ENCODE measurements at regions not wholly inside any gene's neighbourhood (a gene's known extent, or its start where the extent isn't known, plus 50 kb on each side); places are given as distances from the start of the nearest gene placed in this dataset.
"Not testable (repeated sequence)": the region's sequence is repeated elsewhere in the genome, so short reads cannot be mapped to it uniquely, and the experiment has no call there.

GRCh38 chr3:147699175-147699838 is 290.1 kb downstream of the ZIC1 start:
- Histone ChIP-seq H3K27me3 (ENCODE audit: control insufficient read depth in 5 of 5, insufficient read depth in 4 of 5, low read length in 5 of 5) (no peaks in the 10 kb centered on the region), H3K36me3 (ENCODE audit: control insufficient read depth in 5 of 5, insufficient read depth in 5 of 5, low read length in 5 of 5) (no peaks in the 10 kb centered on the region), H3K27ac (ENCODE audit: low read depth, low read length) (no peak overlapping the region), H3K4me3 (ENCODE audit: low read depth in 1 of 5, low read length in 5 of 5) (no peak overlapping the region), H3K9ac (ENCODE audit: low read length in 5 of 5) (no peak overlapping the region), H3K4me1 (ENCODE audit: control insufficient read depth in 5 of 5, insufficient read depth in 5 of 5, low read length in 5 of 5) (no peaks in the 10 kb centered on the region), H3K9me3 (ENCODE audit: control insufficient read depth in 5 of 5, low read length in 5 of 5) (no peaks in the 10 kb centered on the region)

- Histone ChIP-seq H3K9me3 (ENCODE audit: control insufficient read depth in 5 of 5, low read length in 5 of 5) (no peaks in the 10 kb centered on the region), H3K4me3 (ENCODE audit: low read depth in 1 of 5, low read length in 5 of 5) (no peak overlapping the region), H3K27ac (ENCODE audit: low read depth, low read length) (no peak overlapping the region), H3K36me3 (ENCODE audit: control insufficient read depth in 5 of 5, insufficient read depth in 5 of 5, low read length in 5 of 5) (no peaks in the 10 kb centered on the region), H3K9ac (ENCODE audit: low read length in 5 of 5) (no peak overlapping the region), H3K27me3 (ENCODE audit: control insufficient read depth in 5 of 5, insufficient read depth in 4 of 5, low read length in 5 of 5) (no peaks in the 10 kb centered on the region), H3K4me1 (ENCODE audit: control insufficient read depth in 5 of 5, insufficient read depth in 5 of 5, low read length in 5 of 5) (no peaks in the 10 kb centered on the region)
Measured at GRCh38 chr3:147701195-147701594, 292.0 kb downstream of the ZIC1 start.

GRCh38 chr3:147702509-147702908 is 293.3 kb downstream of the ZIC1 start:
- Histone ChIP-seq H3K9ac (ENCODE audit: low read length in 5 of 5) (no peak overlapping the region), H3K27me3 (ENCODE audit: control insufficient read depth in 5 of 5, insufficient read depth in 4 of 5, low read length in 5 of 5) (no peaks in the 10 kb centered on the region), H3K27ac (ENCODE audit: low read depth, low read length) (no peak overlapping the region), H3K36me3 (ENCODE audit: control insufficient read depth in 5 of 5, insufficient read depth in 5 of 5, low read length in 5 of 5) (no peaks in the 10 kb centered on the region), H3K4me3 (ENCODE audit: low read depth in 1 of 5, low read length in 5 of 5) (no peak overlapping the region), H3K9me3 (ENCODE audit: control insufficient read depth in 5 of 5, low read length in 5 of 5) (no peaks in the 10 kb centered on the region), H3K4me1 (ENCODE audit: control insufficient read depth in 5 of 5, insufficient read depth in 5 of 5, low read length in 5 of 5) (no peaks in the 10 kb centered on the region)

- H3K27me3 ChIP-seq (ENCODE audit: control insufficient read depth in 5 of 5, insufficient read depth in 4 of 5, low read length in 5 of 5), result no peaks in the 10 kb centered on the region
- no peaks in the 10 kb centered on the region for H3K36me3 ChIP-seq (ENCODE audit: control insufficient read depth in 5 of 5, insufficient read depth in 5 of 5, low read length in 5 of 5)
- no peaks in the 10 kb centered on the region for H3K4me1 ChIP-seq (ENCODE audit: control insufficient read depth in 5 of 5, insufficient read depth in 5 of 5, low read length in 5 of 5)
- H3K9me3 ChIP-seq (ENCODE audit: control insufficient read depth in 5 of 5, low read length in 5 of 5), result no peaks in the 10 kb centered on the region
- H3K9ac ChIP-seq (ENCODE audit: low read length in 5 of 5), result no peak overlapping the region
- no peak overlapping the region for H3K27ac ChIP-seq (ENCODE audit: low read depth, low read length)
- no peak overlapping the region for H3K4me3 ChIP-seq (ENCODE audit: low read depth in 1 of 5, low read length in 5 of 5)
Measured at GRCh38 chr3:147705651-147706051, 296.5 kb downstream of the ZIC1 start.

GRCh38 chr3:147710753-147711152 is 301.6 kb downstream of the ZIC1 start:
- not testable (repeated sequence) for H3K9me3 ChIP-seq (ENCODE audit: control insufficient read depth in 5 of 5, low read length in 5 of 5); H3K27me3 ChIP-seq (ENCODE audit: control insufficient read depth in 5 of 5, insufficient read depth in 4 of 5, low read length in 5 of 5); H3K9ac ChIP-seq (ENCODE audit: low read length in 5 of 5); H3K36me3 ChIP-seq (ENCODE audit: control insufficient read depth in 5 of 5, insufficient read depth in 5 of 5, low read length in 5 of 5); H3K27ac ChIP-seq (ENCODE audit: low read depth, low read length); H3K4me3 ChIP-seq (ENCODE audit: low read depth in 1 of 5, low read length in 5 of 5); H3K4me1 ChIP-seq (ENCODE audit: control insufficient read depth in 5 of 5, insufficient read depth in 5 of 5, low read length in 5 of 5)

GRCh38 chr3:147712357-147712756 is 303.2 kb downstream of the ZIC1 start:
- no peaks in the 10 kb centered on the region for H3K36me3 ChIP-seq (ENCODE audit: control insufficient read depth in 5 of 5, insufficient read depth in 5 of 5, low read length in 5 of 5)
- H3K4me1 ChIP-seq (ENCODE audit: control insufficient read depth in 5 of 5, insufficient read depth in 5 of 5, low read length in 5 of 5), result peaks cover 0 to 5% (median 0%) of the 10 kb centered on the region in 5 donors
- no peak overlapping the region for H3K9ac ChIP-seq (ENCODE audit: low read length in 5 of 5)
- H3K27ac ChIP-seq (ENCODE audit: low read depth, low read length), result no peak overlapping the region
- no peak overlapping the region for H3K4me3 ChIP-seq (ENCODE audit: low read depth in 1 of 5, low read length in 5 of 5)
- H3K9me3 ChIP-seq (ENCODE audit: control insufficient read depth in 5 of 5, low read length in 5 of 5), result no peaks in the 10 kb centered on the region
- no peaks in the 10 kb centered on the region for H3K27me3 ChIP-seq (ENCODE audit: control insufficient read depth in 5 of 5, insufficient read depth in 4 of 5, low read length in 5 of 5)

- H3K4me1 ChIP-seq (ENCODE audit: control insufficient read depth in 5 of 5, insufficient read depth in 5 of 5, low read length in 5 of 5); H3K9me3 ChIP-seq (ENCODE audit: control insufficient read depth in 5 of 5, low read length in 5 of 5); H3K27ac ChIP-seq (ENCODE audit: low read depth, low read length); H3K4me3 ChIP-seq (ENCODE audit: low read depth in 1 of 5, low read length in 5 of 5); H3K27me3 ChIP-seq (ENCODE audit: control insufficient read depth in 5 of 5, insufficient read depth in 4 of 5, low read length in 5 of 5); H3K36me3 ChIP-seq (ENCODE audit: control insufficient read depth in 5 of 5, insufficient read depth in 5 of 5, low read length in 5 of 5); H3K9ac ChIP-seq (ENCODE audit: low read length in 5 of 5): not testable (repeated sequence)
Measured at GRCh38 chr3:147712758-147713157, 303.6 kb downstream of the ZIC1 start.

GRCh38 chr3:147713234-147714133 is 304.3 kb downstream of the ZIC1 start:
- H3K4me1 ChIP-seq (ENCODE audit: control insufficient read depth in 5 of 5, insufficient read depth in 5 of 5, low read length in 5 of 5), result peaks cover 0 to 5% (median 0%) of the 10 kb centered on the region in 5 donors
- H3K36me3 ChIP-seq (ENCODE audit: control insufficient read depth in 5 of 5, insufficient read depth in 5 of 5, low read length in 5 of 5), result no peaks in the 10 kb centered on the region
- no peaks in the 10 kb centered on the region for H3K9me3 ChIP-seq (ENCODE audit: control insufficient read depth in 5 of 5, low read length in 5 of 5)
- H3K4me3 ChIP-seq (ENCODE audit: low read depth in 1 of 5, low read length in 5 of 5), result no peak overlapping the region
- H3K9ac ChIP-seq (ENCODE audit: low read length in 5 of 5), result no peak overlapping the region
- H3K27me3 ChIP-seq (ENCODE audit: control insufficient read depth in 5 of 5, insufficient read depth in 4 of 5, low read length in 5 of 5), result no peaks in the 10 kb centered on the region
- no peak overlapping the region for H3K27ac ChIP-seq (ENCODE audit: low read depth, low read length)

- H3K36me3 ChIP-seq (ENCODE audit: control insufficient read depth in 5 of 5, insufficient read depth in 5 of 5, low read length in 5 of 5), result no peaks in the 10 kb centered on the region
- no peak overlapping the region for H3K4me3 ChIP-seq (ENCODE audit: low read depth in 1 of 5, low read length in 5 of 5)
- no peaks in the 10 kb centered on the region for H3K27me3 ChIP-seq (ENCODE audit: control insufficient read depth in 5 of 5, insufficient read depth in 4 of 5, low read length in 5 of 5)
- H3K27ac ChIP-seq (ENCODE audit: low read depth, low read length), result no peak overlapping the region
- no peaks in the 10 kb centered on the region for H3K9me3 ChIP-seq (ENCODE audit: control insufficient read depth in 5 of 5, low read length in 5 of 5)
- H3K9ac ChIP-seq (ENCODE audit: low read length in 5 of 5), result no peak overlapping the region
- H3K4me1 ChIP-seq (ENCODE audit: control insufficient read depth in 5 of 5, insufficient read depth in 5 of 5, low read length in 5 of 5), result no peaks in the 10 kb centered on the region
Measured at GRCh38 chr3:147729641-147730040, 320.5 kb downstream of the ZIC1 start.

- H3K4me1 ChIP-seq (ENCODE audit: control insufficient read depth in 5 of 5, insufficient read depth in 5 of 5, low read length in 5 of 5), result no peaks in the 10 kb centered on the region
- H3K36me3 ChIP-seq (ENCODE audit: control insufficient read depth in 5 of 5, insufficient read depth in 5 of 5, low read length in 5 of 5), result no peaks in the 10 kb centered on the region
Measured at GRCh38 chr3:147730284-147730683, 321.1 kb downstream of the ZIC1 start.

More at GRCh38 chr3:147730284-147730683, 321.1 kb downstream of the ZIC1 start:
- Histone ChIP-seq H3K27ac (ENCODE audit: low read depth, low read length) (no peak overlapping the region), H3K9me3 (ENCODE audit: control insufficient read depth in 5 of 5, low read length in 5 of 5) (no peaks in the 10 kb centered on the region), H3K4me3 (ENCODE audit: low read depth in 1 of 5, low read length in 5 of 5) (no peak overlapping the region), H3K9ac (ENCODE audit: low read length in 5 of 5) (no peak overlapping the region), H3K27me3 (ENCODE audit: control insufficient read depth in 5 of 5, insufficient read depth in 4 of 5, low read length in 5 of 5) (no peaks in the 10 kb centered on the region)
